Pulmonary artery endothelial cell (primary cell): ENCODE measurements at regions not wholly inside any gene's neighbourhood (a gene's known extent, or its start where the extent isn't known, plus 50 kb on each side); places are given as distances from the start of the nearest gene placed in this dataset.
"Not testable (repeated sequence)": the region's sequence is repeated elsewhere in the genome, so short reads cannot be mapped to it uniquely, and the experiment has no call there.

Source experiments
- DNase-seq: peaks from one replicate; pipeline ENCODE4 v3.0.0-alpha.2; 2011; ENCODE audit warnings: low read depth, low spot score

- DNase-seq = no peak
Observed at GRCh38 chr2:160583813-160584537, 90.4 kb upstream of the RBMS1 start.

- DNase-seq = no peak
Observed at GRCh38 chr2:160584972-160585494, 91.4 kb upstream of the RBMS1 start.

DNA sequence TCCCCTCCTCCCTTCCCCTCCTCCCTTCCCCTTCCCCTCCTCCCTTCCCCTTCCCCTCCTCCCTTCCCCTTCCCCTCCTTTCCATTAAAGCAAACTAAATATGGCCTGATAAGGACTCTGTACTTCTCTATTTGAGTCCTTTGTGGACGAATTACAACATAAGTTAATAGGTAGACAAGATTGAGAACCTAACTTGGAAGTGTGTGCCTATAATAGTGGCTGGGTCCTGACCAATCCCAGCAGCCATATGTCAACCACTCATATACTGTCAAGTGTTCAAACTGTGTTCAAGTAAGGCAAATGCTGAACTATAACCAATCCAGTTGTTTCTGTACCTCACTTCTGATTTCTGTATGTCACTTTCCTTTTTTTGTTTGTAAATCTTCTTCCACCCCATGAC lies 97.1 kb upstream of the RBMS1 start:
- DNase-seq = no peak

DNA sequence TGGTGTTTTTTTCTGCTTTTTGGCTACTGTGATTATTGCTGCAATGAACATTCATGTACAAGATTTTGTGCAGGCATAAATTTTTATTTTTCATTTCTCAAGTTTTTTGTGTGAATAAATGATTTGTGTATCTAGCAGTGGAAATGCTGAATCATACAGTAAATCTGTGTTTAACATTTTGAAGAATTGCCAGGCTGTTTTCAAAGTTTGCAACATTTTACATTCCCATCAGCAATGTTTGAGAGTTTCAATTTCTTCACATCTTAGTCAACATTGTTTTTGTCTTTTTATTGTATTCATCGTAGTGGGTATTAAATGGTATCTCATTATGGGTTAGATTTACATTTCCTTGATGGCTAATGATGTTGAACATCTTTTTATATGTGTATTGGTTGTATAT lies 98.8 kb upstream of the RBMS1 start:
- DNase-seq = no peak

DNA sequence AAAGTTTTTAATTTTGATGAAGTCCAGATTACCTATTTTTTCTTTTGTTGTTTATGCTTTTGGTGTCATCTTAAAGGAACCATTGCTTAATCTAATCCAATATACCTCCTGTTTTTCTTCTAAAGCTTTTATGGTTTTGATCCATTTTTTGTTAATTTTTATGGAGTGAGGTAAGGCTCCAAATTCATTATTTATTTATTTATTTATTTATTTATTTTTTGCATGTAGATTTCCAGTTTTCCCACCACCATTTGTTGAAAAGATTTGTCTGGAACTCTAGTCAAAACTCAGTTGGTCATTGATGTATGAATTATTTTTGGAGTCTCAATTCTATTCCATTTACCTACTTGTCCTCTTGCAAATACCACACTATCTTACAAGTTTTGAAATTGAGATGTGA lies 99.4 kb upstream of the RBMS1 start:
- no peak for DNase-seq

DNA sequence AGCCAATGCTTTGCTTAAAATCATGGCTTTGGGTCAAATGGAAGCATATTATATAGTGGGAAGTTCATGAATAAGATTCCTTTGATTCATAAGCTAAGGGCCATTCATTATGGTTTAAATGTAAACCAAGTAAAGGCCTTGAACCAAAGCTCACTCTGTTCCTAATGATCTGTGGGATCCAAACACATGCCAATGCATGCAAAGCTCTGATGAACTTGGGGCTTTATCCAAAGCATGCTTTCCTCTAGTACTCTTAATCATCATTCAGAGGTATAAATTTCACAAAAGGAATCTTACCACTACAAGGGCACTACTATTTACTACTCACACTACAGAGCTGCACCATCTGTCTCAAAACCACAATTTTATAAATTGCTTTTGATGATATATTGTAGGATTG lies 102.8 kb upstream of the RBMS1 start:
- DNase-seq = no peak

DNA sequence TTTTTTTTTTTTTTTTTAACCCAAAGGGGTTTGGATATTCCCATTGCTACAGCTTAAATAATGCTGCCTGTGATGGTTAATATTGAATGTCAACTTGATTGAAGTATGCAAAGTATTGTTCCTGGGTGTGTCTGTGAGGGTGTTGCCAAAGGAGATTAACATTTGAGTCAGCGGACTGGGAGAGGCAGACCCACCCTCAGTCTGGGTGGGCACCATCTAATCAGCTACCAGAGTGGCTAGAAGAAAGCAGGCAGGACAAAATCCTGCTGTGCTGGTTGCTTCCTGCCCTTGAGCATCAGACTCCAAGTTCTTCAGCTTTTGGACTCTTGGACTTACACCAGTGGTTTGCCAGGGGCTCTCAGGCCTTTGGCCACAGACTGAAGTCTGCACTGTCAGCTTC lies 106.8 kb upstream of the RBMS1 start:
- DNase-seq = not testable (repeated sequence)

GRCh38 chr2:160602073-160602472 lies 108.5 kb upstream of the RBMS1 start:
- DNase-seq = no peak

- DNase-seq = peak; percentile 20
Observed at GRCh38 chr2:160603771-160604510, 110.3 kb upstream of the RBMS1 start.

GRCh38 chr2:160606341-160606740 lies 112.7 kb upstream of the RBMS1 start:
- no peak for DNase-seq

- no peak for DNase-seq
Observed at GRCh38 chr2:160608599-160608998, 115.0 kb upstream of the RBMS1 start.

DNA sequence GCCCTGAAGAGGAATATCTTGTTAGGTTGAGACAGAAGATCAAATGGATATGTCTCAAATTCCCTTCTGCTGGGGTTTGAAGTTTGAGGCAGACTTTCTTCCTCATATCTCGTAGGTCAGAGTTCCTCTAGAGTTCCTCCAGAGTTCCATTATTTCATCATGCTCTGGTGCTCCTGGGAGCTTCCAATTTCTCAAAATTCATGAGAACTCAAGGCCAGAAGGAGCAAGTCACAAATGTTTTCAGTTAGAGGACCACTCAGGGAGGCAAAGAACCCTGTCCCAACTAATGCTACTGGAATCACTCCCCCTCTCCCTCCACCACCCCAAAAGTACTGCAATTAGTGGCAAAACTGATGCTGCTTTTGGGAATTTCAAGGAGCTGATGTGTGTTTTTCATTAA lies 115.7 kb upstream of the RBMS1 start:
- no peak for DNase-seq

DNA sequence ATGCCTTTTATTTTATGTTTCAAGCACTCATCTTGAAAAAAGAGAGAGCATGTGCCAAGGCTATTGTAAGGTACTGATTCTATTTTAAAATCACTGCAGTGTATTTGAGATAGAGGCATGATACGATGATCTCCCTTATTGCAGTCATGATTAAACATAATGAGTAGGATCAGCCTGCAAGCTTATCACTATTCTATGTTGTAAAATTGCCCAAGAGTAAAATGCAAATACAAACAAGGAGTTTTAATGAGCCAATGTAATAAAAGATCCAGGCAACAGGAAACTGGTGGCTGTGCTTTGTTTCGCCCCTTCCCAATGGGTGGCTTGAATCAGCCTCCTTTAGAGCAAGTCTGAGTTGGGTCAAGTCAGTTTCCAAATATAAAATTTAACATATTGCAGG lies 116.4 kb upstream of the RBMS1 start:
- no peak for DNase-seq

DNA sequence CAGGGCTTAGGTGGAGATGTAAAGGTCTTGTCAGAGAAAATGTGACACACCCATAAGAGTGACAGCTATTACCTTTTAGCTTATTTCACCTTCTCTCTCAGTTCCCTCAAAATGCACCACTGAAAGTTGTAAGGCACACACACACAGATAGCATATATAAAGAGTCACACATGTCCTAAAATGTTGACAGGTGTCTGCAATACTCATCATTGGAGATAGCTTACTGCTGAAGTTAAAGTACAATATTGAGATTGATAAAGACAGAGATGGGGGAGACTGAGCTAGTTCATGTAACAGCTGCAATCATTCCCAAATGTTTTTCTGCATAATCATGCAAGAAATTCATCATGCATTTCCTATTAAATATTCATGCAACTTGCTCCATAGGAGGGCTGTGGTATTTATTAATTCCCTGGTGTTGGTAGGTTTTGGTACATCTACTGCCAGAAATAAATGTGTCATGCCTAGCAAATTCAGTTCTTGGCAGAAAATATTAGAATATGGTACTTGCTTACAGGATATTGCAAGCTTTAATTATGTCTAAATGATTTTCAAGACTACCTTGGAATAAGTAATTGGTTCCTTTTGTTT lies 118.8 kb upstream of the RBMS1 start:
- no peak for DNase-seq

- DNase-seq = no peak
Observed at GRCh38 chr2:160613466-160614153, 120.0 kb upstream of the RBMS1 start.

GRCh38 chr2:160614391-160614790 lies 120.8 kb upstream of the RBMS1 start:
- DNase-seq = no peak

DNA sequence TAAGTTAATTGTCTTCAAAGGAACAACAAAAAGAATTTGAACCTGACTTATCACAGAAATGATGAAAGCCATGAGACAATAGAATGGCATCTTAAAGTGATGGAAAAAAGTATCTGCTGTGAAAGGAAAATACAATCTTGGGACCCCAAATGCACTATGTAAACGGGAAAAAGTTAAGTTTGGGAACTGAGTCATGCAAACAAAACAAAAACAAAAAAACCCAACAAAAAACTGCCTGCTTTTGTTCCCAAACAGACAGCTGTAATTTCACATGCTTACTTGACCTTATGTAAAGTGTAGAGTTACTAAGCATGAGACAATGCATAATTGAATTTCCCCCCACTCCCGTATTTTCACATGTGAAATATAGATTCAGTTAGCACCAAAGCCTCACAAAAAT lies 122.1 kb upstream of the RBMS1 start:
- no peak for DNase-seq

GRCh38 chr2:160616149-160616548 lies 122.5 kb upstream of the RBMS1 start:
- no peak for DNase-seq

DNA sequence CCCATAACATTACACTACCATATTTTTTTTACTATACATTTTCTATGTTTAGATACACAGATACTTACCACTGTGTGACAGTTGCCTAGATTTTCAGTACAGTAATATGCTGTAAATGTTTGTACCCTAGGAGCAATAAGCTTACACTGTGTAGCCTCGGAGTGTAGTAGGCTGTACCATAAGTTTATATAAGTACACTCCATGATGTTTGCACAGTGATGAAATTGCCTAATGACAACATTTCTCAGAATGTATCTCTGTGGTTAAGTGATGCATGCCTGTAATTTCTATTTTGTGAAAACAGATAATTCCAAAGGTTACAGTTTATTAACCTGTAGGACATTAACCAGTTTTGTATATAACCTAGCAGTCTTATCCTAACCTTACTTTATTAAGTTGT lies 128.1 kb upstream of the RBMS1 start:
- no peak for DNase-seq

- DNase-seq = not testable (repeated sequence)
Observed at GRCh38 chr2:160628020-160628637, 134.5 kb upstream of the RBMS1 start.

DNA sequence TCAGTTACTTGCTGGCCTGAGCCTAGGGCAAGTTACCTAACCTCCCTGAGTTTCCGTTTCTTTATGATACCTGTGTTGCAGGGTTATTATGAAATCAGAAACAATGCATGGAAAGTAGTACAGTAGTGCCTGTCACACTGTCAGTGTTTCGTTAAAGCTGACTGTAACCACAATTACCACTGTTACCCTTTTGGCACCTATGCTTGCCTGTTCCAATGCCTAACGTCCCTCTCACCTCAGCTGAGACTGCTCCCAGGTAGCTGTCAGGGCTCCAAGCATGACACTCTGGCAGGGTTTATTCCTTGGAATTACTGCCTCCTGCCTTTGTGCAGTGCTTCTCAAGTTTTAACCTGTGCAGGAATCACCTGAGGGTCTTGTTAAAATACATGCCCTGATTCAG lies 135.2 kb upstream of the RBMS1 start:
- no peak for DNase-seq
